ENCODE measurements at regions not wholly inside any gene's neighbourhood (a gene's known extent, or its start where the extent isn't known, plus 50 kb on each side); places are given as distances from the start of the nearest gene placed in this dataset.

DNA sequence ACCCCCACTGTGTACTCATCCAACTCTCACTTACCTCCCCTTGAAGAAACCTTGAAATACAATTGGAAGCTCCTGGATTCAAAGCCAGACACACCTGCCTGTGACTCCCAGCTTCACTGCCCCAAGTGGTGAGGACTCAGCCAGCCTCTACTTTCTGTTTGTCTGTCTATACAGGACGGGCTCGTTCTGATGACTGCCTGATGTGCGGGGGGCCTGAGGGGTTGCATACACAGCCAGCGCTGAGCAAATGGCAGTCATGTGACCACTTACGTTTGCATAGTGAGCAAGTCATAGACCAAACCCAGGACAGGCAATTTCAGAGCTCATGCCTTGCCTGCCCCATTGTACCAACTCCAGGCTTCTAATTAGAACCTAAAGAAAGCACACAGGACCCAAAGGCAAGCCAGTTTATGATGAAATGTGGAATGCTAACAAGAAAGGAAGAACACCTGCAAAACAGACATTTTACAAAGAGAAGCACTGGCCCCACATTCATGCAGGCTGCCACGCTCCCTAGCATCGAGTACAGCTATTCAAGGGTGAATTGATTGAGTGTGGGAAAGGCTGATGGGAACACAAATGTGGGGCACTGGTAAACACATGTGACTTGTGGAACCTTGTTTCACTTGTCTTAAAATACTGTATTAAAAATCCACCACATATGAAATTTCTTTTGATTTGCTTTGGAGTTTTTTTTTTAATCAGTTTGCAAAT is 137.8 kb downstream of the LNPK start:
- Histone ChIP-seq H3K4me1 (no peaks in the 10 kb centered on the region), H3K4me3 (no peak overlapping the region), H3K27ac (no peak overlapping the region), H3K36me3 (no peaks in the 10 kb centered on the region), H3K9me3 (no peaks in the 10 kb centered on the region), H3K27me3 (peaks cover 0 to 5% (median 0%) of the 10 kb centered on the region in 7 donors)
- DNase-seq = no peak
- ATAC-seq = no peak
- TF ChIP-seq, protein P1, sequence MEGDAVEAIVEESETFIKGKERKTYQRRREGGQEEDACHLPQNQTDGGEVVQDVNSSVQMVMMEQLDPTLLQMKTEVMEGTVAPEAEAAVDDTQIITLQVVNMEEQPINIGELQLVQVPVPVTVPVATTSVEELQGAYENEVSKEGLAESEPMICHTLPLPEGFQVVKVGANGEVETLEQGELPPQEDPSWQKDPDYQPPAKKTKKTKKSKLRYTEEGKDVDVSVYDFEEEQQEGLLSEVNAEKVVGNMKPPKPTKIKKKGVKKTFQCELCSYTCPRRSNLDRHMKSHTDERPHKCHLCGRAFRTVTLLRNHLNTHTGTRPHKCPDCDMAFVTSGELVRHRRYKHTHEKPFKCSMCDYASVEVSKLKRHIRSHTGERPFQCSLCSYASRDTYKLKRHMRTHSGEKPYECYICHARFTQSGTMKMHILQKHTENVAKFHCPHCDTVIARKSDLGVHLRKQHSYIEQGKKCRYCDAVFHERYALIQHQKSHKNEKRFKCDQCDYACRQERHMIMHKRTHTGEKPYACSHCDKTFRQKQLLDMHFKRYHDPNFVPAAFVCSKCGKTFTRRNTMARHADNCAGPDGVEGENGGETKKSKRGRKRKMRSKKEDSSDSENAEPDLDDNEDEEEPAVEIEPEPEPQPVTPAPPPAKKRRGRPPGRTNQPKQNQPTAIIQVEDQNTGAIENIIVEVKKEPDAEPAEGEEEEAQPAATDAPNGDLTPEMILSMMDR (IDR thresholded peaks at IDR 0.05) = no peak
- 68 to 74% methylated on average over 7 of the region's 7 CpGs for WGBS, 2 donors
- intact Hi-C loops (cut with DNase I) = no loop called here

DNA sequence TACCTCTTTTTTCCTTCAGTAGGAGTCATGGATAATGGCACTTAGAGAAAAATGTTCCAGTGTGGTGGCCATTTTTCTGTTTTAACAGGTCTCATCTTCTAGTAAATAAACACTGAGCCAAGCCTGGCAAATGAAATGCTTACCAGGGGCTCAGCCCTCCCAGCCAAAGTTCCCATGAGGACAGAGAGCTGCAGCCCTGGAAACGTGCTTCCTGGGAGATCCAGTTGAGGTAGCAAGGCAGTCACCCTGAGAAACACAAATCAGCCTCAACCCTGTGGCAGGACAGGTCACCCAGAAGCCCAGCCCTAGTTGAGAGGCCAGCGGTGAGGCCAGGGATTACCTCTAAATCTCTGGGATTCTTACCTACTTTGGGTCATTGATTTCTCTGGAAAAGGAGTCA is 140.1 kb downstream of the LNPK start:
- no peak overlapping the region for H3K4me3 ChIP-seq
- H3K4me1 ChIP-seq = no peaks in the 10 kb centered on the region
- 57 to 60% methylated on average over 2 of the region's 2 CpGs for WGBS, 2 donors
- TF ChIP-seq, protein P1 (IDR thresholded peaks at IDR 0.05) = no peak
- no peaks in the 10 kb centered on the region for H3K36me3 ChIP-seq
- intact Hi-C loops (cut with DNase I) = no loop called here
- DNase-seq = no peak
- H3K27me3 ChIP-seq = peaks cover 0 to 5% (median 0%) of the 10 kb centered on the region in 7 donors
- ATAC-seq = no peak
- H3K27ac ChIP-seq = no peak overlapping the region
- H3K9me3 ChIP-seq = no peaks in the 10 kb centered on the region

DNA sequence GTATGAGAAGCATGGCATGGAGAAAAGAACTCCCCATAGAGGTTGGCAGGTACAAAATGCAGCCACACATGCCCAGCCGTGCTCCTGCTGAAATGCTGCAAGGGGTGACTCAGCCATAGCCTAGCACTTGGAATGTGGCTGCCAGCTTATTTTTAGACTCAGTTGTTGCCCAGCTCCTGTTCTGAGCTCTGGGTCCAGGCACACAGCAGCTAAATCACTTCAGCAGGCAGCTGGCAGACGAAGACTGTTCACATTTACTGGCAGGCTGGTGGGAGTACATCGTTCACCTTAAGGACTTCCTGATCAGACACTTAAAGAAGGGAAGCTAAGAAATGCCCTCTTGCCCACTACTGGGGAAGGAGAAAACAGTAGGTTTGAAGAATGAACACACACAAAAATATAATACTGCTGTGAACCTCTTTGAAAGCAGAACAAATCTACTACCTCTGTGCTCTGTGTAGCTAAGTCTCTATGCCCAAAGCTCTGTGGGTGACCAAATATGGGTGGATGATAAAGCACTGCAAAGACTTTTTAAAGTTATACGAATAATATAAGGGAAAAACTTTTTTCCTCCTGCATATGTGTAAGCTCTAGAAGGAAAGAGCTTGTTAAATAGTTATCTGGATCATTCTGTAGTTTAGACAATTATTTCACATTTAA is 146.1 kb downstream of the LNPK start:
- ATAC-seq = peak; percentile 89 to 100 (median 98)
- WGBS, 2 donors = 29 to 43% methylated on average over 4 of the region's 4 CpGs
- Histone ChIP-seq H3K36me3 (no peaks in the 10 kb centered on the region), H3K4me3 (peak overlapping the region in 2 of 10 donors; percentile 16 to 18), H3K9me3 (no peaks in the 10 kb centered on the region), H3K4me1 (peaks cover 0 to 11% (median 0%) of the 10 kb centered on the region in 9 donors), H3K27me3 (no peaks in the 10 kb centered on the region), H3K27ac (peak overlapping the region; percentile 47 to 89 (median 78))
- TF ChIP-seq, protein P1 (IDR thresholded peaks at IDR 0.05) = no peak
- intact Hi-C loops (cut with DNase I) = no loop called here
- peak; percentile 34 to 60 for DNase-seq

DNA sequence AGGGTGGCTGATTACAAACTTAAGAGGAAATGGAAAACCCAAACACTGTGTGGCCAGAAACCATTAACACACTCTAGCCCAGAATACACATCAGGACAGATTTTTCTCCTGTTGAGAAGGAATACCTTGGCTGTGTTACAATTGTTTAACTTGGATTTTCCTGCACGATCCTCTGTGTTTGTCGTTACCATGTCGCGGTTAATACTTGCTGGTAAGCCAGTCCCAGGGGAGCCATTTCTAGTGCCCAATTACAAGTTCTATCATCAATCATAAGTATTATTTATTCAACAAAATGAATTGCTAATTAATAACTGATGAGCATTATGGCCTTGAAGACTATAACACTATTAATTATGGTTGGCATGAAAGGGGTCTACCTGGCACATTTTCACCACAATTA is 146.8 kb downstream of the LNPK start:
- TF ChIP-seq, protein P1 (IDR thresholded peaks at IDR 0.05) = no peak
- no peaks in the 10 kb centered on the region for H3K36me3 ChIP-seq
- peak overlapping the region in 9 of 10 donors; percentile 22 to 89 (median 80) for H3K27ac ChIP-seq
- H3K27me3 ChIP-seq = no peaks in the 10 kb centered on the region
- intact Hi-C loops (cut with DNase I) = no loop called here
- 71 to 72% methylated on average over 4 of the region's 4 CpGs for WGBS, 2 donors
- DNase-seq (no peak), ATAC-seq (no peak)
- peaks cover 0 to 11% (median 0%) of the 10 kb centered on the region in 9 donors for H3K4me1 ChIP-seq
- H3K4me3 ChIP-seq = no peak overlapping the region
- no peaks in the 10 kb centered on the region for H3K9me3 ChIP-seq
